GM12878 (cell line): ENCODE measurements at regions not wholly inside any gene's neighbourhood (a gene's known extent, or its start where the extent isn't known, plus 50 kb on each side); places are given as distances from the start of the nearest gene placed in this dataset.

ENCODE experiments used
- ATAC-seq: fragments of 200-7000 bp; cut with Tn5 transposase; 3 replicates; pipeline ENCODE4 v1.9.1; 2020; ENCODE audit warnings: mild to moderate bottlenecking, moderate library complexity
- BruUV-seq: library from RNA; stranded (reverse); fragments of 400-500 nt; replicated peaks from 2 replicates; lab custom pipeline; 2021; lab: Mats Ljungman, UMichigan
- CTCF ChIA-PET: fragments of 300-600 bp; sonication (Branson Sonifier 250); formaldehyde crosslinking; extraction: SDS; loops from one replicate; lab custom pipeline; 2021; ENCODE audit warnings: inconsistent platforms; lab: Yijun Ruan, JAX
- POLR2A ChIA-PET: fragments of 350-600 bp; formaldehyde crosslinking; extraction: SDS; loops from one replicate; lab custom pipeline; 2021; ENCODE audit warnings: inconsistent platforms; lab: Charles Lee
- RAD21 ChIA-PET: fragments of 300-600 bp; sonication (Branson Sonifier 250); formaldehyde crosslinking; loops from one replicate; lab custom pipeline; 2023; ENCODE audit warnings: antibody characterized with exemption; ENCODE audit not compliant: unreplicated experiment; lab: Charles Lee
- SMC1A ChIA-PET: fragments of 300-600 bp; sonication (Branson Sonifier 250); formaldehyde crosslinking; loops from one replicate; lab custom pipeline; 2023; ENCODE audit not compliant: unreplicated experiment, uncharacterized antibody; lab: Charles Lee
- DNase-seq: peaks from one replicate; pipeline ENCODE4 v3.0.0-alpha.2; 2011; ENCODE audit warnings: low read depth, low spot score
- FAIRE-seq: peaks from 3 replicates; lab custom pipeline; 2011; peaks lifted over from hg19 to GRCh38; lab: Jason Lieb, UNC
- H2AFZ ChIP-seq: 2 replicates; pipeline ENCODE4 v1.6.0; 2011; ENCODE audit warnings: low read depth, low read length, control low read depth; ENCODE audit not compliant: control insufficient read depth
- H3K27ac ChIP-seq: 2 replicates; pipeline ENCODE4 v1.5.1; 2011; ENCODE audit warnings: control low read depth; ENCODE audit not compliant: control insufficient read depth, insufficient read depth
- H3K27me3 ChIP-seq, 2 experiments: replicated peaks in 1 of 2; 2 replicates each; pipeline versions ENCODE4 v1.6.0 to v1.6.1; 2011; ENCODE audit warnings: low read length in 1 of 2; ENCODE audit not compliant: control insufficient read depth in 2 of 2, insufficient read depth in 2 of 2
- H3K36me3 ChIP-seq, 2 experiments: 2 replicates each; pipeline ENCODE4 v1.5.1; 2011; ENCODE audit warnings: low read length in 1 of 2; ENCODE audit not compliant: control insufficient read depth in 2 of 2, insufficient read depth in 2 of 2
- H3K4me1 ChIP-seq: 2 replicates; pipeline ENCODE4 v1.6.1; 2011; ENCODE audit warnings: mild to moderate bottlenecking, low read length, moderate library complexity, mixed read lengths; ENCODE audit not compliant: control insufficient read depth, insufficient read depth
- H3K4me2 ChIP-seq: 2 replicates; pipeline ENCODE4 v1.6.0; 2011; ENCODE audit warnings: control low read depth; ENCODE audit not compliant: control insufficient read depth, insufficient read depth
- H3K4me3 ChIP-seq: fragments of 200-600 bp; sonication (generic); 2 replicates; pipeline ENCODE4 v1.5.1; 2016
- H3K79me2 ChIP-seq: 2 replicates; pipeline ENCODE4 v1.6.0; 2011; ENCODE audit warnings: low read length; ENCODE audit not compliant: control insufficient read depth, insufficient read depth
- H3K9ac ChIP-seq: 2 replicates; pipeline ENCODE4 v1.8.0; 2011; ENCODE audit warnings: low read length, control low read depth, mixed read lengths; ENCODE audit not compliant: control insufficient read depth, insufficient read depth
- H3K9me3 ChIP-seq: replicated peaks from 3 replicates; pipeline ENCODE4 v1.5.1; 2011; ENCODE audit warnings: mild to moderate bottlenecking, low read length; ENCODE audit not compliant: control insufficient read depth, insufficient read depth
- H4K20me1 ChIP-seq: 2 replicates; pipeline ENCODE4 v1.6.0; 2011; ENCODE audit not compliant: control insufficient read depth, insufficient read depth
- BCL3 ChIP-seq: IDR thresholded peaks from 2 replicates; pipeline ENCODE4 v1.6.1; 2011; ENCODE audit warnings: borderline replicate concordance, low read depth, mild to moderate bottlenecking, moderate library complexity, low read length; ENCODE audit not compliant: insufficient read depth, poor library complexity, severe bottlenecking
- CEBPZ ChIP-seq: fragments of 150-350 bp; IDR thresholded peaks from 2 replicates; pipeline ENCODE4 v1.6.1; 2016; ENCODE audit warnings: low read depth, low read length
- MLLT1 ChIP-seq: fragments of 450-650 bp; IDR thresholded peaks from 2 replicates; pipeline ENCODE4 v1.6.1; 2016; ENCODE audit warnings: mild to moderate bottlenecking
- NBN ChIP-seq: fragments of 450-650 bp; IDR thresholded peaks from 2 replicates; pipeline ENCODE4 v1.6.1; 2016
- RUNX3 ChIP-seq: IDR thresholded peaks from 2 replicates; pipeline ENCODE4 v1.6.1; 2012; ENCODE audit warnings: low read length, inconsistent platforms
- WGBS: methylation state at CpG from one replicate; pipeline ENCODE4 v1.1.6; 2016; ENCODE audit warnings: low lambda C conversion rate; ENCODE audit not compliant: insufficient replicate concordance, insufficient coverage; ENCODE audit errors: missing lambda C conversion rate; 5-methylcytosine and 5-hydroxymethylcytosine counted together
- in situ Hi-C: fragments of 300-500 bp; cut with MboI; formaldehyde crosslinking; loops from 9 replicates; pipeline ENCODE4 v1.14.3; 2018; ENCODE audit warnings: mixed read lengths
- intact Hi-C: fragments of 100-400 bp; cut with micrococcal nuclease; formaldehyde crosslinking; loops from one replicate; pipeline ENCODE4 v1.14.2; 2022; ENCODE audit not compliant: unreplicated experiment

- WGBS, result 87% methylated on average over 7 of the region's 7 CpGs
- intact Hi-C loops (no loop called here), in situ Hi-C loops (no loop called here)
- ChIA-PET POLR2A (no interaction called here), RAD21 (no interaction called here), SMC1A (no interaction called here), CTCF (interaction anchor here (0.7 to 1.7 kb wide), 3 partner anchors 15 to 17 kb away, joined by 3 to 4 read pairs (median 3); no protein-coding TSS in a partner anchor)
- H3K4me2 ChIP-seq, result no peak overlapping the region
- peaks cover 28% of the 10 kb centered on the region for H3K9me3 ChIP-seq
- no peak overlapping the region for H3K27ac ChIP-seq
- H3K4me1 ChIP-seq, result peaks cover 5% of the 10 kb centered on the region; the same call in 1 of the 2 replicates
- H3K4me3 ChIP-seq, result no peak overlapping the region
- BruUV-seq, result no TSS peak
- no peaks in the 10 kb centered on the region for H3K27me3 ChIP-seq
- H4K20me1 ChIP-seq, result no peaks in the 10 kb centered on the region
- no peak for FAIRE-seq
- H3K79me2 ChIP-seq, result peaks cover 27% of the 10 kb centered on the region
- no peak overlapping the region for H3K9ac ChIP-seq
- ATAC-seq, result no peak
- peaks cover 0 to 4% of the 10 kb centered on the region in 2 experiments; a peak in 1 of 4 replicates for H3K36me3 ChIP-seq
- no peak for TF ChIP-seq NBN
- TF ChIP-seq RUNX3, result 0 out of 2 replicates have a peak, but pooled peaks have one; percentile 12
- no peak for TF ChIP-seq CEBPZ
- no peak for TF ChIP-seq BCL3
- no peak for TF ChIP-seq MLLT1
- DNase-seq, result no peak
- no peak overlapping the region for H2AFZ ChIP-seq
These were observed 204.9 kb downstream of the MRPL39 start for GRCh38 chr21:25402134-25402961.
